Hypothalamus (tissue), 51 donors: ENCODE measurements at regions not wholly inside any gene's neighbourhood (a gene's known extent, or its start where the extent isn't known, plus 50 kb on each side); places are given as distances from the start of the nearest gene placed in this dataset.
"Not testable (repeated sequence)": the region's sequence is repeated elsewhere in the genome, so short reads cannot be mapped to it uniquely, and the experiment has no call there.

ENCODE experiments used
- DNase-seq, 51 donors: peaks; one replicate each; lab custom pipeline; 2025; lab: John Stamatoyannopoulos, UW

- peak; percentile 71 to 100 (median 98) for DNase-seq
These were observed 121.3 kb upstream of the FBXO28 start for GRCh38 chr1:223992456-223993246.

GRCh38 chr1:223991297-223991857 lies 122.5 kb upstream of the FBXO28 start:
- not testable (repeated sequence) for DNase-seq

GRCh38 chr1:223961985-223962384 lies 116.2 kb upstream of the TP53BP2 start:
- DNase-seq = not testable (repeated sequence)

GRCh38 chr1:223952801-223953200 lies 107.1 kb upstream of the TP53BP2 start:
- DNase-seq = not testable (repeated sequence)

- DNase-seq = not testable (repeated sequence)
These were observed 105.8 kb upstream of the TP53BP2 start for GRCh38 chr1:223951551-223951950.

- not testable (repeated sequence) for DNase-seq
These were observed 104.2 kb upstream of the TP53BP2 start for GRCh38 chr1:223949944-223950343.

- DNase-seq = not testable (repeated sequence)
These were observed 102.3 kb upstream of the TP53BP2 start for GRCh38 chr1:223948041-223948440.

GRCh38 chr1:223936592-223936991 lies 90.8 kb upstream of the TP53BP2 start:
- not testable (repeated sequence) for DNase-seq

- not testable (repeated sequence) for DNase-seq
These were observed 85.7 kb upstream of the TP53BP2 start for GRCh38 chr1:223931476-223931875.

- DNase-seq = not testable (repeated sequence)
These were observed 75.1 kb upstream of the TP53BP2 start for GRCh38 chr1:223920805-223921204.

GRCh38 chr1:223915476-223915875 lies 69.7 kb upstream of the TP53BP2 start:
- DNase-seq = not testable (repeated sequence)

- DNase-seq = not testable (repeated sequence)
These were observed 68.0 kb upstream of the TP53BP2 start for GRCh38 chr1:223913715-223914114.

GRCh38 chr1:223907943-223908587 lies 62.3 kb upstream of the TP53BP2 start:
- DNase-seq = peak in 1 of 51 donors; percentile 9

GRCh38 chr1:223903221-223903620 lies 57.5 kb upstream of the TP53BP2 start:
- DNase-seq = not testable (repeated sequence)

- DNase-seq = not testable (repeated sequence)
These were observed 54.0 kb upstream of the TP53BP2 start for GRCh38 chr1:223899775-223900174.

GRCh38 chr1:223897097-223897496 lies 51.4 kb upstream of the TP53BP2 start:
- DNase-seq = not testable (repeated sequence)

GRCh38 chr1:223895950-223896349 lies 50.2 kb upstream of the TP53BP2 start:
- DNase-seq = not testable (repeated sequence)
